Epithelial cell of prostate (primary cell): ENCODE measurements at regions not wholly inside any gene's neighbourhood (a gene's known extent, or its start where the extent isn't known, plus 50 kb on each side); places are given as distances from the start of the nearest gene placed in this dataset.
"Not testable (repeated sequence)": the region's sequence is repeated elsewhere in the genome, so short reads cannot be mapped to it uniquely, and the experiment has no call there.

Source experiments
- DNase-seq: peaks from one replicate; pipeline ENCODE4 v3.0.0-alpha.2; 2011; ENCODE audit warnings: low read depth, low spot score
- H3K27ac ChIP-seq: fragments of 450-650 bp; 2 replicates; pipeline ENCODE4 v1.5.1; 2017; ENCODE audit warnings: mild to moderate bottlenecking

DNA sequence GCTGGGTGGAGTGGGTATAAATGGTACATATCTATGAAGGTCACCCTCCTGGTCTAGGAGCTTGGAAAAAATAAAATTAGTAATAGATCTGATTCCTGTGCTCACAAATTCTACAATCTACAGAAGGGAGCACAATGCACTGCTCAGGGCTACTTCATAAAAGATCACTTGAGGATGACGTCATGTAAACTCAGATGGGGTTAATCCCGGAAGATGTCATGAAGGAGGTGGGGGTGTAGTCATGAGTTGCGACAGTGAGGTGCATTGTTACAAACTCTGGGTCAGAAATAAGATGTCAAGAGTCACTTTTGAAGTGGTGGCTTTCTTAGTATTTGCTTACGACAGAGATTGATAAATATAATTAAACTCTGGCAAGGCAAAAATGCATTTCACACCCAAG is 68.2 kb downstream of the LHX9 start:
- H3K27ac ChIP-seq = no peak overlapping the region
- no peak for DNase-seq

DNA sequence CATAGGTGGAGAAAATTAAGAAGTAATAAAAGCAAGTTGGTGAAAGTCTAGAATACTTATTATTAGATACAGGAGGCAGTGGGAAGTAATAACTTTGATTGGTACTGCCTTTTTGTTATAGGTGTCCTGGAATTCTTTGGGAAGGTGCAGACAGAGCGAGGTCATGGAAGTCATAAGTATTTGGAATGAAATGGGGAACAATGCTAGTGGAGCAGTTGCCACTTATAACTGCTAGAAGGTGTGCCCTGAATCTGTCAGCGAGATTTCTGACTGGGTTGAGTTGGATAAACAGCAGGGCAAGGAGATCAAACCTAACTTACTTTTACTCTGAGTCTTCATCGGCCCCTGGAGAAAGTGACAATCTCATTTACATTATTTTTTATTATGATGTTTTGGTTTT is 69.6 kb downstream of the LHX9 start:
- DNase-seq = no peak
- H3K27ac ChIP-seq = no peak overlapping the region

DNA sequence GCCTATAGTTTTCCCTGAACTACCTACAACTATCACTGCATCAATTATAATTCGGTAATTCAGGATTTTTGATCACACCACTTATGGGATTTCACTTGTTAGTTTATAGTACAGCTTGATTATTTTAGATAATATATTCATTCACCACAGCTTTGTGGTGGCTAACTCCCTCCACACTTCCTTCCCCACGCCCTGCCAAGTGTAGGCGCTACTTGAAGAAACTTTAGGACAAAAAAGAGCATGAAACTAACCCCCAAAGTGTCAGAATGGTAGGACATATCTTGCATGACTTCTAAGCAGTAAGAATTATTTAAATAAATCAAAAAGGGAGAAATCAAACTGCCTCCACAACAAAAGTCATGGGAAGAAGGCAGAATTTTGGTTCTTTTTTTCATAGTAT is 70.1 kb downstream of the LHX9 start:
- H3K27ac ChIP-seq = no peak overlapping the region
- DNase-seq = no peak

DNA sequence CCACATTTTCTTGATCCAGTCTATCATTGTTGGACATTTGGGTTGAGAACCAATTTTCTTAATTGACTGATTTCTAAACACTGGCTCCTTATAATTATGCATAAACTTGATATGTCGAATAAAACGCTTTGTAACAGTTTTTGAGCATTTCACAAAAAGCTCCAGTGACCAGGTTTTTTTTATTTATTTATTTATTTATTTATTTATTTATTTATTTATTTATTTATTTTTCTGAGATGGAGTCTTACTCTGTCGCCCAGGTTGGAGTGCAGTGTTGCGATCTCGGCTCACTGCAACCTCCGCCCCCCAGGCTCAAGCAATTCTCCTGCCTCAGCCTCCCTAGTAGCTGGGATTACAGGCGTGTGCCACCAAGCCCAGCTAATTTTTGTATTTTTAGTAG is 71.4 kb downstream of the LHX9 start:
- H3K27ac ChIP-seq, DNase-seq: not testable (repeated sequence)

DNA sequence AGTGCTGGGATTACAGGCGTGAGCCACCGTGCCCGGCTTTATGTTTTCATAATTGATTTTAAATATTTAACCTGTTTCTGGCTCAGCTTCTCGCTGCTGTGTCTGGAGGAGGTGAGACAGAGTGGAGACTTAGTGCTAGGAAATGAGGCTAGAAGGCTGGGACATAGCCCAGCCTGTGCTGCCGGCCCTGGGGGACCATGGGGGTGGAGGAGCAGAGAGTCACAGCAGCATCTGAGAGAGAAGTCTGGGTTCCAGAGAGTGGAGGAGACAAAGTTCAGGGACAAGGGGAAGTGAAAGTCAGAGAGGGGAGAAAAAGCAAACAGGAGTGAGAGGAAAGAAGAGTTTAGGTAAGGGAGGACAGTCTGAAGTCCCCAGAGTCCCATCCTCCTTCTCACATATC is 71.9 kb downstream of the LHX9 start:
- no peak overlapping the region for H3K27ac ChIP-seq
- no peak for DNase-seq

DNA sequence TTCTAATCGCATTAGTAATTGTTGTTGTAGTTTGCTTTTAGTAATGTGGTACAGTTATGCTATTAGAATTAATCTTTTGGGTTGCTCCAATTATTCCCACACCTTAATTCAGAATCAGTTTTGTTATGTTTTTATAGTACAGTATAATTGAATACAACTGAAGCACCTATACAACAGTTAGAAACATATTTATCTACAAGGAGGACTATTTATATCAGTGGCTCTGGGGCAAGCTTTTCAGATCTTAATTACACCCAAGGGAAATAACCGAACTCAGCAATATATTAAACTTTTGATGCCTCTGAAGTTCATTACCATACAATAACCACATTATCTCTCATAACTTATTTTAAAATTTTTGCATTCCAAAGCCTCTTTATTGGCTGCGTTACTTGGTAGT is 74.4 kb downstream of the LHX9 start:
- DNase-seq = no peak
- no peak overlapping the region for H3K27ac ChIP-seq

DNA sequence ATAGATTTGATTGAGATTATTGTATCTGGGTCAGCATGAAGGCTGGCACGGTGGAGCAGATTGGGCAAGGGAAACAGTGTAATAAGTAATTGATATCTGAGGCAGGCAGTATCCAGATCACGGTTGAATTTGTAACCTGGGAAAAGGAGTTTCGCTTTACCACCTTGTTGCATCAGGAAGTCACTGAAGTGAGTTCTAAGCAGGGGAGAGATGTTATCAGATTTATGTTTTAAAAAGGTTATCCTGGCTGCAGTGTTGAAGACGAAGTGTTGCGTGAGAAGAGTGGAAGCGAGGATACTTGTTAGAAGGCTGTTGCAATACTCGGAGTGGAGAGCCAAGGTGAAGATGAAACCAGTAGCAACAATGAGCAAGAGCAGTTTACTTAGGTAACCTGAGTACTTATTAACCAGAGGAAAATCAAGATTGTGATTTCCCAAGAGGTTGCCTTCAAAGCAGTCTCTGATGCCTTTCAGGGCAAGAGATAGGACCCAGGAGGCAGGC is 77.8 kb downstream of the LHX9 start:
- peak; percentile 22 for DNase-seq
- peak overlapping the region; percentile 33 for H3K27ac ChIP-seq

DNA sequence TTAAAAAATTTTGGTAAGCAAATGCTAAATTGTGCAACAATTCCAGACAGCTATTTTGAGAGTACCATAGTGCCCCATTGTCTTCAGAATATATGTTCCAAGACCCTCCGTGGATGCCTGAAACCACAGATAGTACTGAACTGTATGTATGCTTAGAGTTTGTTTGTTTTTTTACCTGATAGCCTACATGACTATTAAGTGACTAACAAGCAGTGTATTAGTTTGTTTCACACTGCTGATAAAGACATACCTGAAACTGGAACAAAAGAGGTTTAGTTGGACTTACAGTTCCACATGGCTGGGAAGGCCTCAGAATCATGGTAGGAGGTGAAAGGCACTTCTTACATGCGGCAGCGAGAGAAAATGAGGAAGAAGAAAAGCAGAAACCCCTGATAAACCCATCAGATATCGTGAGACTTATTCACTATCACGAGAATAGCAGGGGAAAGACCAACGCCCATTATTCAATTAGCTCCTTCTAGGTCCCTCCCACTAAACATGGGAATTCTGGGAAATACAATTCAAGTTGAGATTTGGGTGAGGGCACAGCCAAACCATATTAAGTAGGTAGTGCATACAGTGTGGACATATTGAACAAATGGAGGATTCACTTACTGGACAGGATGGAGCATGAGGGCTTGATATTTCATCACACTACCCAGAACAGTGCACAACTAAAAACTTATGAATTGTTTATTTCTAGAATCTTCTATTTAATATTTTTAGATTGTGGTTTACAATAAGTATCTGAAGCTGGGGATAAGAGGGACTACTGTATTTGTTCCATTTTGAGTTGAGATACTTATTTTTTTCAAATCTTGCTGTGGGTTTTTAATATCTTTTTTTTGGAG is 78.5 kb downstream of the LHX9 start:
- DNase-seq = peak; percentile 3
- peak overlapping the region; percentile 33 for H3K27ac ChIP-seq

DNA sequence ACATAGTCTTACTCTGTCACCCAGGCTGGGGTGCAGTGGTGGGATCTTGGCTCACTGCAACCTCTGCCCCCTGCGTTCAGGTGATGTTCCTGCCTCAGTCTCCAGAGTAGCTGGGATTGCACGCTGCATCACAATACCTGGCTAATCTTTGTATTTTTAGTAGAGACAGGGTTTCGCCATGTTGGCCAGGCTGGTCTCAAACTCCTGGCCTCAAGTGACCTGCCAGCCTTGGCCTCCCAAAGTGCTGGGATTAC is 79.0 kb downstream of the LHX9 start:
- not testable (repeated sequence) for DNase-seq, H3K27ac ChIP-seq

DNA sequence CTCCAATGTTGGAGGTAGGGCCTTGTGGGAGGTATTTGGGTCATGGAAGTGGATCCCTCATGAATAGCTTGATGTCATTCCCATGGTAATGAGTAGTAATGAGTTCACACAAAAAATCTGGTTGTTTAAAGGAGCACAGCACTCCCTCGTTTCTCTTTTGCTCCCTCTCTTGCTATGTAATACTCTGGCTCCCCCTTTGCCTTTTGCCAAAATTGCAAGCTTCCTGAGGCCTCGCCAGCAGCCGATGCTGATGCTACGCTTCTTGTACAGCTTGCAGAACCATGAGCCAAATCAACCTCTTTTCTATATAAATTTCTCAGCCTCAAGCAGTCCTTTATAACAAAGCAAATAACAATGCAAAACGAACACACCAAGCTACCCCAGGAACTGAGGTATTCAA is 80.9 kb downstream of the LHX9 start:
- DNase-seq = no peak
- no peak overlapping the region for H3K27ac ChIP-seq

DNA sequence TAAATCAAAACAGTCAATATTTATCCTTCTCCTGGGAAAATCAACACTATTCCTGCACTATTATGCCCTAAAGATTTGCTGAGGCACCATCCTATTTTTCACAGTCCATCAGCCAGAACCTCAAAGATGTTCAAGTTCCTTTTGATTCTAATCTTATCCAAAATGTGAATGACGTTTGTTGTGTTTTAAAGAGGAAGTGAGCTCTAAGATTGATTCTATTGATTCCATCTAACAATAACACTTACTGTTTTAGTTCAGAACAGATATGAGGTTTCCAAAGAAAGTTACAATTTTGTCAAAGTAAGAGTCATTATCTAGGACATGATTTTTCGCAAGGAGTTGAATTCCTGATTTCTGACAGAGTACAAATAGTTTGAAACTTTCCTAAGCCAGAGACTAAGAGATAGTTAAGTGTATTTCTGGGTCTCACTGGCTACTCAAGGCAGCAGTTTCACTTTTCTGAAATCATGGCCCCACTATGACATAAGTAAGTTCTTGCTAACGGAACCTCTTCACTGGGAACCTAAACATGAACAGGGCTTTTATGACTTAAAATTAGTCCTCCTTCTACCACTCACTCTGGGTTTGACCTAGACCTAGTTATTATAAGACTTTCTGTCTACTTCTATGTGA is 84.7 kb downstream of the LHX9 start:
- no peak for DNase-seq
- H3K27ac ChIP-seq = no peak overlapping the region

DNA sequence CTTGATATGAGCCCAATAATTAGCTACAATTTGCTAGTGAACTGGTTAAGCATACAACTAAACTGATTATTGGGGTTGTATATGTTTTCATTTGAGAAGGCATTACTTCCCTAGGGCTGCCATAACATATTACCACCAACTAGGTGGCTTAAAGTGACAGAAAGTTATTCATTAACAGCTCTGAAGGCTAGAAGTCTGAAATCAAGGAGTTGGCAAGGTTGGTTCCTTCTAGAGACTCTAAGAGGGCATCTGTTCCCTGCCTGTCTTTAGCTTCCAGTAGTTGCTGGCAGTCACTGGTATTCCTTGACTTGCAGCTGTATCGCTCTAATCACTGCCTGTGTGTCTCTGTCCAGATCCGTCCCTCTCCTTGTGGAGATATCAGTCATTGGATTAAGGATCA is 86.3 kb downstream of the LHX9 start:
- no peak for DNase-seq
- H3K27ac ChIP-seq = no peak overlapping the region

DNA sequence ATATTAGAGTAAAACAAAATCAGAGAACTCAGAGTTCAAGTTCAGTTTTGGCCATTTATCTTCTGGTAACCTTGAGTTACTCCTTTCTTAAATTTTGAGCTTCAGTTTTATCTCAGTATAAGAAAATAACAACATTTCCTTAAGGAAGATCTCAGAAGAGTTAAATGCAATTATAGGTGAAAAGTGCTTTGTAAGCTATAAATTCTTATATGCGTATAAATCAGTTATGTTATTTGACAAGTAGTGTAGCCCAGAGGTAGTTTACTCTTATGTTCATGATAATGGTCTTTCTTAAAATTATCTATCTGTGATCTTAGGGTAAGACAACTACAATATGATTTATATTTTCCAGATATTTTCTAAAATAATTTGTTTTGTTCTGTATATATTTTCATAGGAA is 89.8 kb downstream of the LHX9 start:
- DNase-seq = no peak
- no peak overlapping the region for H3K27ac ChIP-seq

DNA sequence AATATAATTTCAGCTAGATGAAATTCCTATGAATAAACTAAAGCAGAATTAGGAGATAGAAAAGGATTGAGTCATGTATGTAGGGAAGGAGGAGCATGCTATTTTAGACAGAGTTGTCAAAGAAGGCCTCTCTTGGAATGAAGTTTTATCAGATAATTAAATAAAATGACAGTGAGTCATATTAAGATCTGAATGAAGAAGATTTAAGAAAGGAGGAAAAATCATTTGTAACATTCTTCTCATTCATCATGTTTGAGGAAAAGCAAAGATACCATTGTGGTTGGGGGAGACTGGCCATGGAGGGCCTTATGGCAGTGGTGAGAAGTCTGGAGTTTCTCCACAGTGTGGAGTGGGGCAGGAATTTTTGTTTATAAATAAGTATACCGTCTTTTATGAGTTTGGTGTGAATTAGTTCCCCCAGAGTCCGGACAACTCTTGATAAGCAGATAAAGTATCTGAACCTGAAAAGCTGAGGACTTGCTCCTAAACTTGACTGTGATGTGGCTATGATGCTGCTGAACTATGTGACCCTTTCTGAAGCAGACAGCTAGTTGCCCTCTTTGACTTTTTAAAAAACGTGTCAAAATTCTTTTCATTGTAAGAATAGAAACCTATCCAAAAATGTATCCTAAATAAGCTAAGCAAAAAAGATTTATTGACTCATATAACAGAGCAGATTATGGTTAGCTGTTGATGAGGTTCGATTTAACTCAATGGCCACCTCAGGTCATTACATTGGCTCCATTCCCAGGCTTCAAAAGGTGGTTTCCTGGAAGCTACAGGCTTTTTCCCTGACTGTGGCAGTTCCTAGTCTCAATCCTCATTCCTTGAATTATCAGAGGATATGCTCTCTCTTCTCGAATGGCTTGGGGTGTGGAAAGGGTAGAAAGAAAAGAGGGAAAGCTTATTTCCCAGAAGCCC is 90.8 kb downstream of the LHX9 start:
- H3K27ac ChIP-seq = no peak overlapping the region
- DNase-seq = no peak

DNA sequence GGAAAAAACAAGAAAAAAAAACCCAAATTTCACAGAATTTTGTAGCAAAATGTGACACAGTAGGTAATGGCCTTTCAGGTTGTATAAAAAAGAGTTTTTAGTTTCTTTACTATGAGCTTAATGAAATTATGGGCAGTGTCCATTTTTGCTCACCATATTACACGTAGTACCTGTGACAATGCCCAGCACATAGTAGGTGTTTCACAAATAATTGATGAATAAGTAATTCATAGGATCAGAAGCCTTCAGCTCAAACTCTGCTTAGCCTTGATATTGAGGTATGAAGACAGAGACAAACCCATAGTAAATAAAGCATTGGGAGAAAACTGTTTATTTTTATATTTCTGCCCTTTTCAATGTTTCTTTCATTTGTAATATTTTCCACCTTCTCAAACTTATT is 97.2 kb downstream of the LHX9 start:
- no peak for DNase-seq
- no peak overlapping the region for H3K27ac ChIP-seq

DNA sequence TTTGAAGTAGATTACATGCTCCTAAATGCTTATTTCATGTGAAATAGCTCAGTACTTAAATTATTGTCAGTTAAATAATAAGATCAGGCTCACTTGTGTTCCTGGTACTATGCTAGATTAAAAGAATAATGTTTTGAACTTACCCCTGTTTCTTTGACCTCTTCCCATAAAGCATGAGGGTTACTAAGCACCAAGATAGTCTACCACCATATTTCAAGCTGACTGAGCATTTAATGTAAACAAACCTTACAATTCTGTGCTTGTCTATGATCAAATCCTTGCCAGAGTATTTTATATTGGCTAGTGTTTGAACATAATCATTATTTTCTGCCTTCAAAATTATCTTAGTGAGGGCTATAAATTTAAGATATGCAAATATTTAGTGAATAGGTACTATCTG is 98.1 kb downstream of the LHX9 start:
- no peak for DNase-seq
- no peak overlapping the region for H3K27ac ChIP-seq

DNA sequence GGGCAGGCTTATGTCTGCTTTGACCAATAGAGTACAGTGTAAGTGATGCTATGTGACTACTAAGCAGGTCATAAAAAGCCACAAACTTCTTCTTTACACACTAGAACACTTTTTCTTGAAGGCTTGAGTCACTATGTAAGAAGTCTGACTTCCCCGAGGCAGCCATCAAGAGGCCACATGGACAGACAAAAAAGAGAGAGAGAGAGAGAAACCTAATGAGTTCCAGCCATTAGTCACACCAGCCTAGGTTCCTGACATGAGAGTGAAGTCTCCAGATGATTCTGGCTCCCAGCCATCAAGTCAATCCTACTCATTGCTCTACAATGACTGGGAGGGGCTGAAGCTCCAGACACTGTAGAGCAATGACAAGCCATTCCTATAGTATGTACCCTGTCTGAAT is 101.4 kb downstream of the LHX9 start:
- DNase-seq = peak; percentile 99
- H3K27ac ChIP-seq = peak overlapping the region; percentile 57

DNA sequence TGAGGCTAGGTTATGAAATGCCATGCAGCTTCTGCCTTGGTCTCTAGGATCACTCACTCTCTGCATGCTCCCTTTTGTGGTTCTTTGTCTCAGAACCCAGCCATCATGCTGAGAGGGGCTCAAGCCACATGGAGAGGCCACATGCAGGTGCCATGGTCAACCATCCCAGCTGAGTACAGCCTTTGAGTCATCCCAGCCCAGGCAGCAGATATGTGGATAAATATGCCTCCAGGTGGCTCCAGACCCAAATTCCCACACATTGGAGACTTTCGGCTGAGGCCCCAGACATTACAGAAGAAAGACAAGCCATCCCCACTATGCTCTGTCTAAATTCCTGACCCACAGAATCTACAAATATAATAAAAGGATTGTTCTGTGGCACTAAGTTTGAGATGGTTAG is 102.0 kb downstream of the LHX9 start:
- peak overlapping the region; percentile 57 for H3K27ac ChIP-seq

DNA sequence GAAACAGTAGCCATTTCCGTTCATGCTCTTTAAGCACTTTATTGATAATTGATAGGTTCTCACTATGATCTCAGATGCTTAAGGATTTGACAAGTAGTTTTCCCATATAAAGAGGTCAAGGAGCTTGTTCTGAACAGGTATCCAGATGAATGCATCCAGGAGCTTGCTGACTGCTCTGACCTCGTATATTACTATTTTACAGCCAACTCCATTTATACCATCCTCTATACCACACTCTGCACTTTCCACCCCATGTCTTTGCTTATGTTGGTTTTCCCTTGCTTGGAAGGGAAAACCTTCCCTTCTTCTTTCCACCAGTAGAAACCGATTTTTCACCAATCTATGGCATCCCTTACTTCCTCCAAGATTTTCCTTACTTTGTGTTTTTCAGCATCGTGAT is 107.2 kb downstream of the LHX9 start:
- H3K27ac ChIP-seq = no peak overlapping the region
- no peak for DNase-seq

More for the DNA sequence above, 102.0 kb downstream of the LHX9 start:
- DNase-seq = no peak

DNA sequence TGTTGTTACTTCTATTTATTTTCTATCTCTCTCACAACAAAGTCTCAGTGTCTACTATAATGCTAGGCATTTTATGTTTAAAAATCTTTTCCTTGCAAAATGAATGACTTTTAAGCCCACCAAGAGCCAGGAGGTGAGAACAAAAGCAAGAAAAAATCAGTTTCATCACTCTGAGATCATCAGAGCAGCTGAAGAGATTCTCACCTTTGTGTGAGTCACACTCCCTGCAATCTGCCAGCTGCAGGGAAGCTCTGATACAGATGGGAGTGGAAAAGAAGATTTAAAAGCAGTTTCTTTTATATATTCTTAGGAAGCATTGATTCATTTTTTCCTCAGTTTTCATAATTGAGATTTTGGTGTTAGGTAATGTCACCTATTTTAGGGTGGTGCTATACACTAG is 107.6 kb downstream of the LHX9 start:
- no peak overlapping the region for H3K27ac ChIP-seq
- peak; percentile 16 for DNase-seq

DNA sequence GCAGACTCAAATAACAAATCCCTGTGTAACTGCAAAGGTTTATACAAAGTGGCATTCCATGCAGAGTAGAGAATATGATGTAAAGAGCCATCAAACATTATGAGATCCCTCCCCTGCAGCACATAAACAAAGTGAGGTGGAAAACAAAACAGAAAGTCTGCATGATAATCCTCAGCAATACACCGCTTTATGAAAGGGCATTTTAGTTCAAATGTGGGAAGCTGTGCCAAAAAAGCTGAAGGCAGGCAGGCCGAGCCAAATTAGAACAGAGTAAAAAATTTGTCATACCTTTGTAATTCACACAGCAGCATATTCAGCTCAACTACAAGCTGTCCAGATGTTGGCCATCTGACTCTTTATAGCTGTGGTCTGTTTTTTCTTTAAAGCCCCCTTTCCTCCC is 113.5 kb downstream of the LHX9 start:
- no peak overlapping the region for H3K27ac ChIP-seq
- DNase-seq = no peak
